Right lobe of liver (tissue), 4 donors: ENCODE measurements at regions not wholly inside any gene's neighbourhood (a gene's known extent, or its start where the extent isn't known, plus 50 kb on each side); places are given as distances from the start of the nearest gene placed in this dataset.

ENCODE experiments used
- POLR2A ChIP-seq: fragments of 450-650 bp; IDR thresholded peaks from one replicate; pipeline ENCODE4 v1.6.1; 2017; ENCODE audit warnings: antibody characterized with exemption, mild to moderate bottlenecking
- TF ChIP-seq, protein P1 (sequence below), 4 donors: fragments of 200-600 bp in 3 of 4; fragments of 450-650 bp in 1 of 4; IDR thresholded peaks; one replicate each; pipeline versions ENCODE4 v1.5.1 to v1.8.0; 2016 to 2022; ENCODE audit warnings: antibody characterized with exemption in 4 of 4, mild to moderate bottlenecking in 2 of 4
- donor health status: DM: no; HTN: no; CAD: no.
- donor health status: DM: no; HTN: no; CAD: no.
- donor health status: DM: no; HTN: yes; CAD: no.

DNA sequence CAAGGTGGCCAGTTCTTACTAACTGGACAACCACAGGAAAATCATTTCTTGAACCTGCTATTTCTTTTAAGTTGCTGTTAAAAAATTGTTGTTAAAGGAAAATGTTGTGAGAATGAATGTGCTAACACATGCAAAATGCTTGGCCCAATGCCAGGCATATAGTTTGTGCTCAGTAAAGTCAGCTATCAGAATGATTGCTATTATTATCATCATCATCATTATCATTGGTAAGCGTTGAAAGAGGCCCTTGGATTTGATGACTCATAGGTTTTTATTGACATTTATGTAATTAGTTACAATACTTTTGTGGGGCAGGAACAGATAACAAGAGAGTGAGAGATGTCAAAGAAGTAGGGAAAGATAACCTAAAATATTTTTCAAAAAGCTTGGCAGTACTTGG, 394.2 kb upstream of the ZEB2 start:
- TF ChIP-seq, protein P1, sequence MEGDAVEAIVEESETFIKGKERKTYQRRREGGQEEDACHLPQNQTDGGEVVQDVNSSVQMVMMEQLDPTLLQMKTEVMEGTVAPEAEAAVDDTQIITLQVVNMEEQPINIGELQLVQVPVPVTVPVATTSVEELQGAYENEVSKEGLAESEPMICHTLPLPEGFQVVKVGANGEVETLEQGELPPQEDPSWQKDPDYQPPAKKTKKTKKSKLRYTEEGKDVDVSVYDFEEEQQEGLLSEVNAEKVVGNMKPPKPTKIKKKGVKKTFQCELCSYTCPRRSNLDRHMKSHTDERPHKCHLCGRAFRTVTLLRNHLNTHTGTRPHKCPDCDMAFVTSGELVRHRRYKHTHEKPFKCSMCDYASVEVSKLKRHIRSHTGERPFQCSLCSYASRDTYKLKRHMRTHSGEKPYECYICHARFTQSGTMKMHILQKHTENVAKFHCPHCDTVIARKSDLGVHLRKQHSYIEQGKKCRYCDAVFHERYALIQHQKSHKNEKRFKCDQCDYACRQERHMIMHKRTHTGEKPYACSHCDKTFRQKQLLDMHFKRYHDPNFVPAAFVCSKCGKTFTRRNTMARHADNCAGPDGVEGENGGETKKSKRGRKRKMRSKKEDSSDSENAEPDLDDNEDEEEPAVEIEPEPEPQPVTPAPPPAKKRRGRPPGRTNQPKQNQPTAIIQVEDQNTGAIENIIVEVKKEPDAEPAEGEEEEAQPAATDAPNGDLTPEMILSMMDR (IDR thresholded peaks at IDR 0.05) = no peak
- TF ChIP-seq POLR2A = no peak
